Pancreas (tissue), 10 donors: ENCODE measurements at regions not wholly inside any gene's neighbourhood (a gene's known extent, or its start where the extent isn't known, plus 50 kb on each side); places are given as distances from the start of the nearest gene placed in this dataset.

Experiments used
- ATAC-seq, 4 donors: fragments of 200-7000 bp; cut with Tn5 transposase; one replicate each; pipeline versions ENCODE4 v1.8.0 to v1.9.1; 2020; ENCODE audit warnings: mild to moderate bottlenecking in 4 of 4, moderate library complexity in 4 of 4
- DNase-seq, 6 donors: peaks; one replicate each; pipeline ENCODE4 v3.0.0-alpha.2; 2020
- FAIRE-seq: peaks from 2 replicates; lab custom pipeline; 2012; peaks lifted over from hg19 to GRCh38; lab: Jason Lieb, UNC
- H3K27ac ChIP-seq, 4 donors: fragments of 200-600 bp; sonication (generic); 1 replicate in 3 of 4; 2 replicates in 1 of 4; pipeline versions ENCODE4 v1.5.0 to v1.8.0; 2020
- H3K27me3 ChIP-seq, 4 donors: fragments of 200-600 bp; one replicate each; pipeline ENCODE4 v1.8.0; 2021
- H3K36me3 ChIP-seq, 3 donors: fragments of 200-600 bp; sonication (generic) in 1 of 3; one replicate each; pipeline versions ENCODE4 v1.5.0 to v1.8.0; 2020 to 2021
- H3K4me1 ChIP-seq, 3 donors: fragments of 200-600 bp; one replicate each; pipeline ENCODE4 v1.8.0; 2021
- H3K4me3 ChIP-seq, 4 donors: fragments of 200-600 bp; sonication (generic) in 2 of 4; one replicate each; pipeline versions ENCODE4 v1.5.0 to v1.8.0; 2020 to 2021
- H3K9me3 ChIP-seq, 4 donors: fragments of 200-600 bp; one replicate each; pipeline ENCODE4 v1.8.0; 2021
- WGBS, 2 donors: extraction: QIAGEN DNeasy Blood & Tissue Kit; methylation state at CpG; one replicate each; pipeline ENCODE4 v1.1.7; 2013; 5-methylcytosine and 5-hydroxymethylcytosine counted together
- intact Hi-C, 3 donors: fragments of 100-400 bp; cut with DNase I; formaldehyde crosslinking; loops; one replicate each; pipeline versions ENCODE4 v1.11.1 to v1.14.2; 2022
- TF ChIP-seq, protein P1 (sequence below), 4 donors: fragments of 200-600 bp; sonication (generic) in 3 of 4; IDR thresholded peaks; one replicate each; pipeline versions ENCODE4 v1.5.0 to v1.8.0; 2021; ENCODE audit warnings: antibody characterized with exemption in 4 of 4
- donor health status: healthy with polysubstance abuse.
- donor health status: DM: no; HTN: no; CAD: no; lungs with moderate emphysema.
- donor health status: DM: no; HTN: no; CAD: no.
- donor health status: control.
- donor health status: control.
- donor health status: Bipolar disorder and iron deficiency.
- donor health status: DM: yes; HTN: yes; CAD: no.
- donor health status: DM: no; HTN: no; CAD: no.
- donor health status: DM: no; HTN: no; CAD: no.
- donor health status: DM: yes; HTN: yes; CAD: no.

DNA sequence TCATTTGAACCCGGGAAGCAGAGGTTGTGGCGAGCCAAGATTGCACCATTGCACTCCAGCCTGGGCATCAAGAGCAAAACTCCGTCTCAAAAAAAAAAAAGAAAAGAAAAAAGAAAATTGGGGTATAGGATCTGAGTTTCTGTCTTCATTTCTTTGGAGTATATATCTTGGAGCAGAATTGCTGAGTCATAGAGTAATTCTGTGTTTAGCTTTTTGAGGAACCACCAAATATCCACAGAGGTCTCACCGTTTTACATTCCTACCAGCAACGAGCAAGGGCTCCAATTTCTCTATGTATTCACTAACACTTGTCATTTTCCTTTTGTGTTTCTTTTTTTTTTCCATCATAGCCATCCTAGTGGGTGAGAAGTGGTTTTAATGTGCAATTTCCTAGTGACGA lies 87.6 kb upstream of the TEX51 start:
- FAIRE-seq (no peak), ATAC-seq (no peak), DNase-seq (no peak)
- Histone ChIP-seq H3K9me3 (no peaks in the 10 kb centered on the region), H3K4me3 (no peak overlapping the region), H3K27ac (no peak overlapping the region), H3K4me1 (no peaks in the 10 kb centered on the region), H3K27me3 (no peaks in the 10 kb centered on the region), H3K36me3 (no peaks in the 10 kb centered on the region)
- WGBS, 2 donors, result 57 to 61% methylated on average over 6 of the region's 6 CpGs
- intact Hi-C loops, result no loop called here
- TF ChIP-seq, protein P1, sequence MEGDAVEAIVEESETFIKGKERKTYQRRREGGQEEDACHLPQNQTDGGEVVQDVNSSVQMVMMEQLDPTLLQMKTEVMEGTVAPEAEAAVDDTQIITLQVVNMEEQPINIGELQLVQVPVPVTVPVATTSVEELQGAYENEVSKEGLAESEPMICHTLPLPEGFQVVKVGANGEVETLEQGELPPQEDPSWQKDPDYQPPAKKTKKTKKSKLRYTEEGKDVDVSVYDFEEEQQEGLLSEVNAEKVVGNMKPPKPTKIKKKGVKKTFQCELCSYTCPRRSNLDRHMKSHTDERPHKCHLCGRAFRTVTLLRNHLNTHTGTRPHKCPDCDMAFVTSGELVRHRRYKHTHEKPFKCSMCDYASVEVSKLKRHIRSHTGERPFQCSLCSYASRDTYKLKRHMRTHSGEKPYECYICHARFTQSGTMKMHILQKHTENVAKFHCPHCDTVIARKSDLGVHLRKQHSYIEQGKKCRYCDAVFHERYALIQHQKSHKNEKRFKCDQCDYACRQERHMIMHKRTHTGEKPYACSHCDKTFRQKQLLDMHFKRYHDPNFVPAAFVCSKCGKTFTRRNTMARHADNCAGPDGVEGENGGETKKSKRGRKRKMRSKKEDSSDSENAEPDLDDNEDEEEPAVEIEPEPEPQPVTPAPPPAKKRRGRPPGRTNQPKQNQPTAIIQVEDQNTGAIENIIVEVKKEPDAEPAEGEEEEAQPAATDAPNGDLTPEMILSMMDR (IDR thresholded peaks at IDR 0.05), result no peak

- Histone ChIP-seq H3K9me3 (no peaks in the 10 kb centered on the region), H3K4me3 (no peak overlapping the region), H3K36me3 (no peaks in the 10 kb centered on the region), H3K27me3 (no peaks in the 10 kb centered on the region), H3K4me1 (no peaks in the 10 kb centered on the region), H3K27ac (no peak overlapping the region)
- FAIRE-seq, result no peak
- intact Hi-C loops, result no loop called here
- ATAC-seq, result no peak
- TF ChIP-seq, protein P1 (IDR thresholded peaks at IDR 0.05), result no peak
- no peak for DNase-seq
- 60 to 76% methylated on average over 3 of the region's 3 CpGs for WGBS, 2 donors
Measured at GRCh38 chr2:126817172-126817571, 81.5 kb upstream of the TEX51 start.

- TF ChIP-seq, protein P1 (IDR thresholded peaks at IDR 0.05), result no peak
- H3K27me3 ChIP-seq, result no peaks in the 10 kb centered on the region
- intact Hi-C loops, result no loop called here
- no peak for DNase-seq
- no peak overlapping the region for H3K4me3 ChIP-seq
- H3K9me3 ChIP-seq, result no peaks in the 10 kb centered on the region
- H3K4me1 ChIP-seq, result no peaks in the 10 kb centered on the region
- no peak overlapping the region for H3K27ac ChIP-seq
- 70 to 82% methylated on average over 8 of the region's 8 CpGs for whole genome bisulfite sequencing, 2 donors
- no peak for ATAC-seq
- no peak for FAIRE-seq
- H3K36me3 ChIP-seq, result no peaks in the 10 kb centered on the region
Measured at GRCh38 chr2:126822115-126822514, 76.6 kb upstream of the TEX51 start.

DNA sequence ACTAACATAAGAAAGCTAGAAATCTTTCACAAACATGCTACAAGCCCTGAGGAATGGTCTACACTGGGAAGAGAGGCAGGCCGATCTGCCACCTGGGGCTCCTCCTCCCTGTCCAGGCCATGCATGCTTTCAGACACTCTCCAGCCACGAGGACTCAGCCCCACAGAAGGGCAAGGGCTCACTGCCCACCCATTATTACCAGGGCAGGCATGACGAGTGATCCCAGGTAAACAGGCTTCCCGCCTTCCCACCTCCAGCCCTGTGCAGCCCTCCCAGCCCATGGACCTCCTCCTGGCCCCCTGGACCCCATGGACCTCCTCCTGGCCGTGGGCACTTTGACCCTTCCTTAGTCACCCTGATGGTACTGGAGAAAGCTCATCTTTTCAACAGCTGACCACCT lies 75.8 kb upstream of the TEX51 start:
- TF ChIP-seq, protein P1 (IDR thresholded peaks at IDR 0.05), result no peak
- DNase-seq, result no peak
- intact Hi-C loops, result no loop called here
- Histone ChIP-seq H3K27me3 (no peaks in the 10 kb centered on the region), H3K27ac (no peak overlapping the region), H3K9me3 (no peaks in the 10 kb centered on the region), H3K4me3 (no peak overlapping the region), H3K4me1 (no peaks in the 10 kb centered on the region), H3K36me3 (no peaks in the 10 kb centered on the region)
- WGBS, 2 donors, result 59 to 69% methylated on average over 5 of the region's 5 CpGs
- FAIRE-seq, result no peak
- ATAC-seq, result no peak

- H3K9me3 ChIP-seq, result no peaks in the 10 kb centered on the region
- no peak overlapping the region for H3K27ac ChIP-seq
- H3K36me3 ChIP-seq, result no peaks in the 10 kb centered on the region
- ATAC-seq, result no peak
- no peaks in the 10 kb centered on the region for H3K27me3 ChIP-seq
- TF ChIP-seq, protein P1 (IDR thresholded peaks at IDR 0.05), result no peak
- FAIRE-seq, result no peak
- intact Hi-C loops, result no loop called here
- 70 to 76% methylated on average over 3 of the region's 3 CpGs for WGBS, 2 donors
- H3K4me3 ChIP-seq, result no peak overlapping the region
- no peaks in the 10 kb centered on the region for H3K4me1 ChIP-seq
- no peak for DNase-seq
Measured at GRCh38 chr2:126823951-126824350, 74.7 kb upstream of the TEX51 start.
